C4-2B (cell line): ENCODE measurements at regions not wholly inside any gene's neighbourhood (a gene's known extent, or its start where the extent isn't known, plus 50 kb on each side); places are given as distances from the start of the nearest gene placed in this dataset.

Experiments
- H3K27ac ChIP-seq: fragments of 450-650 bp; 2 replicates; pipeline ENCODE4 v1.5.1; 2017
- ZFX ChIP-seq: fragments of 450-650 bp; IDR thresholded peaks from 2 replicates; pipeline ENCODE4 v1.6.1; 2017
- TF ChIP-seq, protein P1 (sequence below): fragments of 450-650 bp; conservative IDR thresholded peaks from 2 replicates; pipeline ENCODE4 v1.5.1; 2017; ENCODE audit warnings: mild to moderate bottlenecking

DNA sequence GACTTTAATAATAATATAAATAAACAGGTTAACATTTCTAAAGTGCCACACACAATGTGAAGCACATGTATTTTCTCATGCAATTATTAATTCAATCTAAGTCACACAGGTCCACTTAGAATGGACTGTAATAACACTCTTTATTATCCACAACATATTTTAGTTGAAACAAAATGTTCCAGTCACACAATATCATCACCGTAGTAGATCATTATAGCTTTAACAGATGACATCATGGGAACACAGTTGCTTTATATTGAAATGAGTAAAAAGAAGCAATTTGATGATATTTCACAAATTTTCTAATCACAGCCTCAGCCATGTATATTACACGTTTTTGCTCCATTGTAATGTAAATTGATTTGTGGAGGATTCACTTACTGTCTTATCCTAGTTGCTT lies 266.3 kb downstream of the MEIS1 start:
- H3K27ac ChIP-seq = no peak overlapping the region
- no peak for TF ChIP-seq ZFX
- TF ChIP-seq, protein P1, sequence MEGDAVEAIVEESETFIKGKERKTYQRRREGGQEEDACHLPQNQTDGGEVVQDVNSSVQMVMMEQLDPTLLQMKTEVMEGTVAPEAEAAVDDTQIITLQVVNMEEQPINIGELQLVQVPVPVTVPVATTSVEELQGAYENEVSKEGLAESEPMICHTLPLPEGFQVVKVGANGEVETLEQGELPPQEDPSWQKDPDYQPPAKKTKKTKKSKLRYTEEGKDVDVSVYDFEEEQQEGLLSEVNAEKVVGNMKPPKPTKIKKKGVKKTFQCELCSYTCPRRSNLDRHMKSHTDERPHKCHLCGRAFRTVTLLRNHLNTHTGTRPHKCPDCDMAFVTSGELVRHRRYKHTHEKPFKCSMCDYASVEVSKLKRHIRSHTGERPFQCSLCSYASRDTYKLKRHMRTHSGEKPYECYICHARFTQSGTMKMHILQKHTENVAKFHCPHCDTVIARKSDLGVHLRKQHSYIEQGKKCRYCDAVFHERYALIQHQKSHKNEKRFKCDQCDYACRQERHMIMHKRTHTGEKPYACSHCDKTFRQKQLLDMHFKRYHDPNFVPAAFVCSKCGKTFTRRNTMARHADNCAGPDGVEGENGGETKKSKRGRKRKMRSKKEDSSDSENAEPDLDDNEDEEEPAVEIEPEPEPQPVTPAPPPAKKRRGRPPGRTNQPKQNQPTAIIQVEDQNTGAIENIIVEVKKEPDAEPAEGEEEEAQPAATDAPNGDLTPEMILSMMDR = no peak

DNA sequence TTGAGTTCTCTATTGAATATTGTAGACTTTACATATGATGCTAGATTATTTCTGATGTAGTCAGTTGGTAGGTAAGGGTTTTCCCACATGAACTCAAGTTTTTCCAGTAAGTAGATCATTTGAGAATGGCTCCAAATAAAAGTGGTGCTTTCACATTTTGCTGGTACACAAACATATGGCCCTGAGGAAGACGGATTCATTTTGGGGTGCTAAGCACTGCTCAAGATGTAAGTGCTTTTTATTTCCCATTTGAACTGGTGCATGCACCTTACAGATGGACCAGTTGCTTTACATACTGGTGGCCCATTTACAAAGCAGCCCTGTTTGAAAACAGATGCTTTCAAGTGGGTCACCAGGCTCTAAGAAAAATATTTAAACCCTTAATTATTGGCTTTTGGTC lies 266.7 kb downstream of the MEIS1 start:
- TF ChIP-seq, protein P1 = no peak
- TF ChIP-seq ZFX = no peak
- no peak overlapping the region for H3K27ac ChIP-seq

DNA sequence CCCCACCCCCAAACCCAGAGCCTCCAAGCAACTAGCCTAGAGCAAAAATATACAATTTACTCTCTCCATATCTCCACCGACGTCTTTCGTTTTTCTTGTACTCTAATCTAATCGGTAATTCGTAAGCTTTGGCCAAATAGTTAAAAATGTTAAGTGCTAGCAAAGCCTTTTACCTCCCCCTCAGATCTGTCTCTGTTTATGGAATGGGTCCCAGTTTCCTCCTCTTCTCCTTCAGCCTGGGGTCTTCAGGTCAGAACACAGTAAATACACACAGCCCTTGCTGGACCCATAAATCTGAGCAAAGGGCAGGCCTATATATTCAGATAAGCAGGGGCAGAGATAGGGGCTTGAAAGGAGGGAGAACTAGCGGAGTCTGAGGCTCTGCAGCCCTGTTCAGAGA lies 267.4 kb downstream of the MEIS1 start:
- no peak for TF ChIP-seq ZFX
- TF ChIP-seq, protein P1 = no peak
- H3K27ac ChIP-seq = no peak overlapping the region

DNA sequence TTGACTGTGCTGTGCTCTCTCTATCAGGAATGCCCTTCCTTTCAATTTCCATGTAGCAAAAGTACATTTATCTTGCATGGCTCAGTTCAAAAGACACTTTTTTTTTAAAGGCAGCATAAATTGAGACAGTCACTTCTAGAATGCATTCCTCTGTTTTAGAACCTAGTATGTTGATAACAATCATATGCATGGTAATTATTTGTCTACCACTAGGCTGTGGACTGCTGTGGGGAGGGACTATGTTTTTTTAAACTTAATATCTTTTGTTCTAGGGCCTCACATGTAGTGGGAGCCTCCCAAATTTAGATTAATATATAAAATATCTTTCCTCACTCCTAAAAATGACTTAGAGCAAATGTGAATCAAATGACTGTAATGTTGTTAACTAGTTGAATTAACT lies 269.9 kb downstream of the MEIS1 start:
- H3K27ac ChIP-seq = no peak overlapping the region
- no peak for TF ChIP-seq ZFX
- TF ChIP-seq, protein P1 = no peak

DNA sequence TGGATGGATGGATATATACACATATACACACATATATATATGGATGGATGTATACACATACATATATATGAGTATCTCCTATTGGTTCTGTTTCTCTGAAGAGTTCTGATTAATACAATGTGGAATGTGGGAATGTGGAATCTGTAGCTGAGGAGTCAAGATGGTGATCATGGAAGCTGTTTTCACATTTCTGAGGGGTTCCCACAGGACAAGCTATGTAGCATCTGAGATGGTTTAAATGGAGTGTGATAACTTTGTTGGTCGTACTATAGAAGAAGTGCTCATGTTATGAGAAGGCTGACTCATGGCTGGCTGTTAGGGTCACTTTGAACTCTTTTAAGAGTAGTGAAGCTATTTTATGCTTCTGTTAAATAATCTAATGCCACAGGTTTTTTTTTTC lies 279.7 kb downstream of the MEIS1 start:
- H3K27ac ChIP-seq = no peak overlapping the region
- TF ChIP-seq, protein P1 = no peak
- no peak for TF ChIP-seq ZFX

DNA sequence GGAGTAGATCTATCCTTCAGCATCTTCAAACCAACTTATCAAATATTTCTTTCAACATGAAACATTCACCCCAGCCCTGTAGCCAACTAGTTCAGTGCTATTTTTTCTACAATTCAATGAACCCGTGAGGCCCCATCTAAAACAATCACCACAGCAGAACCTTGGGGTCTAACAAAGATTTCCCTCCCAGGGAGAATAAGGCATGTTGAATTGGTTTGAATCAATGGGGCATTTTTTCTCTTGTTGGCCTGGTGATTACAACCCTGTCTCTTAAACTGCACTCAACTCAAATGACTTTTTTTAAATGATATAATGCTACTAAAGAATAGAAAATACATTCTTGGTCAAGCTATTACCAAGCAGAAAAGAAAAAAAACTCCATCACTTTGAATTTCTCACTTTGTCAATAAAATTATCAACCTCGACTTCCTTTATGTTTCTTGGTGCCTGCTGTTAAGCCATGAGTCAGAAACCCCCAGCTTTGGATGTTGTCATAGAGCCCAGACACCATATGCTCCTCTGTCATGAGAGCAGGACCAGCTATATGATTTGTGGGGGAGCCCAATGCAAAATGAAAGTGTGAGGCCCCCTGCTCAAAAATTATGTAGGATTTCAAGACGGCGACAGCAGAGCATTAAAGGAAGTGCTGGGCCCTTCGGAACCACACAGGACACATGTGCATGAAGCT lies 282.4 kb downstream of the MEIS1 start:
- TF ChIP-seq, protein P1 = no peak
- no peak for TF ChIP-seq ZFX
- H3K27ac ChIP-seq = no peak overlapping the region

DNA sequence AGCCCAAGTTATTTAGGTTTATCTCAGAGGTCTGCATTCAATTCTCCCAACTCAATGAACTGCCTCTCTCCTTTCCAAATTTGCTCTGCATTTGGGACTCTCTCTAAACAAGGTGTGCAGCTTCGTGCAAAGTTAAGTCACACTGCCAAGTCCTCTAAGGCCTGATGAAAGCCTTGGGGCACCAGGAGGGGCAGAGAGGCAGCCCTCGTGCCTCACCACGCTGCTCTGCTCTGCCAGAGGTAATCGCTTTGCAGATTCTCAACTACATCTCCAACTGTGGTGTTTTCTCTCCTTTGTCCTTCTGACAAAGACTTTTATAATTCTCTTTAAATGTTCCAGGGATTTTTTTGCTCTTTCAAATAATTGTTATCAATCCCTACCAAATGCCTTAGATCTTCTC lies 283.0 kb downstream of the MEIS1 start:
- TF ChIP-seq, protein P1 = no peak
- TF ChIP-seq ZFX = no peak
- H3K27ac ChIP-seq = no peak overlapping the region
